ENCODE measurements at regions not wholly inside any gene's neighbourhood (a gene's known extent, or its start where the extent isn't known, plus 50 kb on each side); places are given as distances from the start of the nearest gene placed in this dataset.
"Not testable (repeated sequence)": the region's sequence is repeated elsewhere in the genome, so short reads cannot be mapped to it uniquely, and the experiment has no call there.

GRCh38 chr1:82792151-82792550 lies 991.4 kb downstream of the ADGRL2 start:
- FAIRE-seq: no peak

- no peak for FAIRE-seq
Measured at GRCh38 chr1:82790556-82790955, 989.8 kb downstream of the ADGRL2 start.

GRCh38 chr1:82788660-82789059 lies 987.9 kb downstream of the ADGRL2 start:
- no peak for FAIRE-seq

- FAIRE-seq: no peak
Measured at GRCh38 chr1:82788038-82788437, 987.3 kb downstream of the ADGRL2 start.

- no peak for FAIRE-seq
Measured at GRCh38 chr1:82786883-82787282, 986.1 kb downstream of the ADGRL2 start.

- no peak for FAIRE-seq
Measured at GRCh38 chr1:82785268-82785790, 984.6 kb downstream of the ADGRL2 start.

GRCh38 chr1:82783044-82783443 lies 982.3 kb downstream of the ADGRL2 start:
- FAIRE-seq: no peak

GRCh38 chr1:82782599-82782998 lies 981.9 kb downstream of the ADGRL2 start:
- no peak for FAIRE-seq

- no peak for FAIRE-seq
Measured at GRCh38 chr1:82778612-82779011, 977.9 kb downstream of the ADGRL2 start.

- no peak for FAIRE-seq
Measured at GRCh38 chr1:82777240-82777639, 976.5 kb downstream of the ADGRL2 start.

- not testable (repeated sequence) for FAIRE-seq
Measured at GRCh38 chr1:82776730-82777129, 976.0 kb downstream of the ADGRL2 start.

GRCh38 chr1:82775406-82776000 lies 974.8 kb downstream of the ADGRL2 start:
- FAIRE-seq: no peak

- FAIRE-seq: no peak
Measured at GRCh38 chr1:82762829-82763532, 962.2 kb downstream of the ADGRL2 start.

GRCh38 chr1:82759035-82759434 lies 958.3 kb downstream of the ADGRL2 start:
- FAIRE-seq: no peak

- FAIRE-seq: no peak
Measured at GRCh38 chr1:82755671-82756070, 954.9 kb downstream of the ADGRL2 start.

- FAIRE-seq: no peak
Measured at GRCh38 chr1:82755191-82755590, 954.5 kb downstream of the ADGRL2 start.

- no peak for FAIRE-seq
Measured at GRCh38 chr1:82752046-82752445, 951.3 kb downstream of the ADGRL2 start.

- FAIRE-seq: no peak
Measured at GRCh38 chr1:82733645-82734044, 932.9 kb downstream of the ADGRL2 start.

- FAIRE-seq: no peak
Measured at GRCh38 chr1:82731216-82731615, 930.5 kb downstream of the ADGRL2 start.

- FAIRE-seq: no peak
Measured at GRCh38 chr1:82728206-82728605, 927.5 kb downstream of the ADGRL2 start.

- FAIRE-seq: no peak
Measured at GRCh38 chr1:82724246-82724645, 923.5 kb downstream of the ADGRL2 start.

- FAIRE-seq: no peak
Measured at GRCh38 chr1:82722608-82723007, 921.9 kb downstream of the ADGRL2 start.

- FAIRE-seq: no peak
Measured at GRCh38 chr1:82721702-82722101, 921.0 kb downstream of the ADGRL2 start.

- no peak for FAIRE-seq
Measured at GRCh38 chr1:82718719-82719419, 918.1 kb downstream of the ADGRL2 start.
